ENCODE measurements at regions not wholly inside any gene's neighbourhood (a gene's known extent, or its start where the extent isn't known, plus 50 kb on each side); places are given as distances from the start of the nearest gene placed in this dataset.

DNA sequence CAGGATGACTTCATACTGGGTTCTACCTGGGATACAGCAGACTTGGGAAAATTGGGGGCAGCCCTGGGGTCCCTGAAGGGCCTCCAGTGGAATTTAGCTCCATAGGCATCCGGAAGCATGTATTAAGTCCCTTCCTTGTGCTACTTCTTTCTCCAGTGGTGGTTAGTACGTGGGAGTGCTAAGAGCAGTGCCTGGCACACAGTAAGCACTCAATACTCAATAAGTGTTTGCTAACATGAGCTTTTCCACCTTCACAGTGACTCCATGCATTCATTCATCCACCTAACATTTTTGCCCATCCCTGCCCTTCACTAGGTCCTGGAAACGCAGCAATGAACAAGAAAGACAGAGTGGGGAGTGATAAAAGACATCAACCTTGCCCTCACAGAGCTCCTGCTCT, 120.5 kb downstream of the MN1 start:
- Histone ChIP-seq H3K9me3 (ENCODE audit: control insufficient read depth in 2 of 2, insufficient read depth in 1 of 2, low read length in 1 of 2) (no peaks in the 10 kb centered on the region), H3K4me3 (ENCODE audit: low read length in 2 of 2) (no peak overlapping the region), H3K27me3 (ENCODE audit: control insufficient read depth in 2 of 2, insufficient read depth in 1 of 2, low read length in 1 of 2) (peaks cover 0 to 4% of the 10 kb centered on the region in 2 donors), H3K27ac (ENCODE audit: low read depth in 1 of 2, low read length in 1 of 2) (no peak overlapping the region), H3K4me1 (ENCODE audit: control insufficient read depth in 2 of 2, insufficient read depth in 2 of 2, low read length in 2 of 2) (no peaks in the 10 kb centered on the region), H3K36me3 (ENCODE audit: control insufficient read depth in 2 of 2, insufficient read depth in 2 of 2, low read length in 1 of 2) (no peaks in the 10 kb centered on the region)
- 98% methylated on average over 3 of the region's 3 CpGs for WGBS
- no peak for DNase-seq (ENCODE audit: low read depth in 6 of 9, low spot score in 9 of 9)

DNA sequence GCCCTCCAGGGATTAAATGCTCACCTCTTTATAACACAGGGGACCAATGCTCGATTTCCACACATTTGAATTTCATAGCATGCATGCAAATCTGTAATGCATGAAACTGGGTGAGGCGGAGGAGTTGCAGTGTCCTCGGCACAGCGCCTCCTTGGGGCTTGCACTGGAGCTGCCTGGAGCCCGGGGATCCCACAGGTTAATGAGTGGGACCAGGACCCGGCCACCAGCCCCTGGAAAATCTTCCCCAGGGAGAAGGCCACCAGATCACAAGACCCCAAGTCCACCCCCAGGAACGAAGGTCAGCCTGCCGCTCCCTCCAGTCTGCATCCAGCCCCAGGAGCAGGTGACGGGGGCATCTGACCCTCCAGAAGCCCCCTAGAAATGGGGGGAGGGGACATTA, 119.1 kb downstream of the MN1 start:
- no peak for DNase-seq (ENCODE audit: low read depth in 6 of 9, low spot score in 9 of 9)
- Histone ChIP-seq H3K4me3 (ENCODE audit: low read length in 2 of 2) (no peak overlapping the region), H3K4me1 (ENCODE audit: control insufficient read depth in 2 of 2, insufficient read depth in 2 of 2, low read length in 2 of 2) (no peaks in the 10 kb centered on the region), H3K27ac (ENCODE audit: low read depth in 1 of 2, low read length in 1 of 2) (no peak overlapping the region), H3K9me3 (ENCODE audit: control insufficient read depth in 2 of 2, insufficient read depth in 1 of 2, low read length in 1 of 2) (no peaks in the 10 kb centered on the region), H3K36me3 (ENCODE audit: control insufficient read depth in 2 of 2, insufficient read depth in 2 of 2, low read length in 1 of 2) (no peaks in the 10 kb centered on the region), H3K27me3 (ENCODE audit: control insufficient read depth in 2 of 2, insufficient read depth in 1 of 2, low read length in 1 of 2) (peaks cover 0 to 4% of the 10 kb centered on the region in 2 donors)
- 88% methylated on average over 9 of the region's 9 CpGs for WGBS

DNA sequence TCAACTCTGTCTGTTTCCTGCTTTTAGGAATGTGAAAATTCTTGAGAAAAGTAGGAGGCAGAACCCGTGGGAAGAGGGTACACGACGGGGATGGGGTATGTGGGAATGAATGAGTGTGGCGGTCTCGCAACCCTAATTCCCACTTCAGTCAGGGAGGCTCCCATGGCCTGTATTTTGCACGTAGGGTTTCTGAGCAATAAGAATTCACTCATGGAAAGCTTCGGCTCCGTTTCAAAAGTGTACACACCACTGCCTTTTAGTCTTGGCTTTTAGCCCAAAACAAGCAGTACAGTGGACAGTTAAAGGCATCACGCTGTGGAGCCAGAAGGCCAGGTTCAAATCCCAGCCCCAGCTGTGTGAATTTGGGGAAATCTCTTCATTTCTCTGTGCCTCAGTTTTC, 116.7 kb downstream of the MN1 start:
- Histone ChIP-seq H3K9me3 (ENCODE audit: control insufficient read depth in 2 of 2, insufficient read depth in 1 of 2, low read length in 1 of 2) (no peaks in the 10 kb centered on the region), H3K36me3 (ENCODE audit: control insufficient read depth in 2 of 2, insufficient read depth in 2 of 2, low read length in 1 of 2) (no peaks in the 10 kb centered on the region), H3K4me1 (ENCODE audit: control insufficient read depth in 2 of 2, insufficient read depth in 2 of 2, low read length in 2 of 2) (no peaks in the 10 kb centered on the region), H3K27me3 (ENCODE audit: control insufficient read depth in 2 of 2, insufficient read depth in 1 of 2, low read length in 1 of 2) (no peaks in the 10 kb centered on the region), H3K4me3 (ENCODE audit: low read length in 2 of 2) (no peak overlapping the region), H3K27ac (ENCODE audit: low read depth in 1 of 2, low read length in 1 of 2) (no peak overlapping the region)
- no peak for DNase-seq (ENCODE audit: low read depth in 6 of 9, low spot score in 9 of 9)
- WGBS = 93% methylated on average over 9 of the region's 9 CpGs

DNA sequence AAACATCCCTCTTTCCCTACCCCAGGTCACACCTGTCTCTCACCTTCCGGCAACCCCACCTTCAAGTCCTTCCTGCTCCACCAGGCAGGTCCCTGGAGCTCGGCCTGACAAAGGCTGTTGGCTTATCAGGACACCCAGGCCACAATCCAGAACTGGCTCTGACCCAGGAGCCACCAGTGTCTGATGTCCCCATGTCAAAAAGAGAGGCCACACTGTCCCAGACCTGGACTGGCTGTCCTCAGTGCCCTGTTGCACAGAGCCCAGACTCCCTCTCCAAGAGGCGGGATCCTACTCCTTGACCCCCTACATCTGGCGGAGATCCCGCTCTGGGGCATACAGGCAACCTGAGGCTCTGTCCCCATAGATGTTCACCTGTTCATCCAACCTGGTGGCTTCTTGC, 116.0 kb downstream of the MN1 start:
- no peak overlapping the region for H3K27ac ChIP-seq (ENCODE audit: low read depth in 1 of 2, low read length in 1 of 2)

DNA sequence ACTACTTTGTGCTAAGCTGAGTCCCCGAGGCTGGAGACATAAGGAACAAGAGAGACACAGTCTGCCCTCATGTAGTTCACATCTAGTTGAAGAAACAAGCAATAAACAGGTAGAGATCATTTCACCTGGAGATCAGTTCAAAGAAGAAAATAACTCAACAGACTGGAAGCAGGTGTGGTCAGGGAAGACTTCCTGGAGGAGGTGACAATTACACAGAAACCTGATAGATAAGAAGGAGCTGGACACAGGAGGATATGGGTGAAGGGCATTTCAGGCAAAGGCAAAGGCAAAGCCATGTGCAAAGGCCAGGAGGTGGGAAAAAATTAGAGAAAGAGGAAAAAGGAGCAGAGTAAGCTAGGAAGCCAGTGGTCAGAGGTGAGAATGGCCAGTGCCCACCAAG, 115.6 kb downstream of the MN1 start:
- H3K4me3 ChIP-seq (ENCODE audit: low read length in 2 of 2) = no peak overlapping the region
- H3K36me3 ChIP-seq (ENCODE audit: control insufficient read depth in 2 of 2, insufficient read depth in 2 of 2, low read length in 1 of 2) = no peaks in the 10 kb centered on the region
- H3K4me1 ChIP-seq (ENCODE audit: control insufficient read depth in 2 of 2, insufficient read depth in 2 of 2, low read length in 2 of 2) = no peaks in the 10 kb centered on the region
- no peak for DNase-seq (ENCODE audit: low read depth in 6 of 9, low spot score in 9 of 9)
- no peaks in the 10 kb centered on the region for H3K9me3 ChIP-seq (ENCODE audit: control insufficient read depth in 2 of 2, insufficient read depth in 1 of 2, low read length in 1 of 2)
- no peak overlapping the region for H3K27ac ChIP-seq (ENCODE audit: low read depth in 1 of 2, low read length in 1 of 2)
- 96% methylated on average over 1 of the region's 1 CpG for WGBS
- no peaks in the 10 kb centered on the region for H3K27me3 ChIP-seq (ENCODE audit: control insufficient read depth in 2 of 2, insufficient read depth in 1 of 2, low read length in 1 of 2)

More for the DNA sequence above, 116.0 kb downstream of the MN1 start:
- H3K4me1 ChIP-seq (ENCODE audit: control insufficient read depth in 2 of 2, insufficient read depth in 2 of 2, low read length in 2 of 2) = no peaks in the 10 kb centered on the region
- H3K27me3 ChIP-seq (ENCODE audit: control insufficient read depth in 2 of 2, insufficient read depth in 1 of 2, low read length in 1 of 2) = no peaks in the 10 kb centered on the region
- H3K36me3 ChIP-seq (ENCODE audit: control insufficient read depth in 2 of 2, insufficient read depth in 2 of 2, low read length in 1 of 2) = no peaks in the 10 kb centered on the region
- 96% methylated on average over 5 of the region's 5 CpGs for WGBS
- H3K9me3 ChIP-seq (ENCODE audit: control insufficient read depth in 2 of 2, insufficient read depth in 1 of 2, low read length in 1 of 2) = no peaks in the 10 kb centered on the region
- no peak for DNase-seq (ENCODE audit: low read depth in 6 of 9, low spot score in 9 of 9)
- H3K4me3 ChIP-seq (ENCODE audit: low read length in 2 of 2) = no peak overlapping the region

DNA sequence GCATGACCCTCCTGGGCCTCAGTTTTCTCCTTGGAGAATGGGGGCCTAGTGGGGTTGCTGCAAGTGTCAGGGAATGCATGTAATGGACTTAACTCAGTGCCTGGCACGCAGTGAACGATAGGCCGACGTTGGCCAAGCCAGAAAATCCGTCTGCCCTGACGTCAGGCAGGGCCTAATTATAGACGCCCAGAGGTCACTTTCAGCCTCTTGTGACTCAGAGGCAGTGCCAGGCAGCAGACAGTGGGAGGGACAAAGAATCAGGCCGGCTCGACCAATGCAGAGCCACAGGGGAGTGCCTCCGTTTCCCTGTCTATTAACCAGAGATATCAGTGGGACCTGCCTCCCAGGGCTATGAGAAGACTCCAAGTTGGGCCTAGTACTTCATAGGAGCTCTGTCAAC, 115.0 kb downstream of the MN1 start:
- no peak for DNase-seq (ENCODE audit: low read depth in 6 of 9, low spot score in 9 of 9)
- 93% methylated on average over 10 of the region's 10 CpGs for WGBS
- Histone ChIP-seq H3K9me3 (ENCODE audit: control insufficient read depth in 2 of 2, insufficient read depth in 1 of 2, low read length in 1 of 2) (no peaks in the 10 kb centered on the region), H3K36me3 (ENCODE audit: control insufficient read depth in 2 of 2, insufficient read depth in 2 of 2, low read length in 1 of 2) (no peaks in the 10 kb centered on the region), H3K4me1 (ENCODE audit: control insufficient read depth in 2 of 2, insufficient read depth in 2 of 2, low read length in 2 of 2) (no peaks in the 10 kb centered on the region), H3K27ac (ENCODE audit: low read depth in 1 of 2, low read length in 1 of 2) (no peak overlapping the region), H3K27me3 (ENCODE audit: control insufficient read depth in 2 of 2, insufficient read depth in 1 of 2, low read length in 1 of 2) (no peaks in the 10 kb centered on the region), H3K4me3 (ENCODE audit: low read length in 2 of 2) (no peak overlapping the region)

DNA sequence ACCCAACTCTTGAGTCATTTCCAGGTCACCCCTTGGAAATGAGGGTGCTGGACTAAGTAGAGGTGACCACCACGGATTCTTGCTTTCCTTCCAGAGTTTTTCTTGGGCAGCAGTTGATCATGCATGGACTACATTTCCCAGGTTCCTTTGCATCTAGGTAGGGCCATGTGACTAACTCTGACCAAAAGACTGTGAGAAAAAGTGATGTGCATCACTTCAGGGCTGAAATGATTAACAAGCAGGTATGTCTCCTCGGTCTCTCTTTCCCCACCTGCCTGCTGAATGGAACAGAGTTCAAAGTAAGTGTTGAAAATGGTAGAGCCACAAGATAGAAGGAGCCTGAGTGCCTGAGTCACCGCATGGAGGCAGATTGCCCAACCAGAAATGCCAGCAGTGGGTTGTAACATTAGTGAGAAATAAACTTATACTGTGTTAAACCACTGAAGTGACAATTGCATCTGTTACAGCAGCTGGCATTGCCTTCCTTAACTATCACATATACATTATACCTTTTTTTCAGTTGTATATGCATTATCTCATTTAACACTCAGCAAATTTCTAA, 113.5 kb downstream of the MN1 start:
- no peak overlapping the region for H3K27ac ChIP-seq (ENCODE audit: low read depth in 1 of 2, low read length in 1 of 2)
- 95% methylated on average over 3 of the region's 3 CpGs for WGBS

DNA sequence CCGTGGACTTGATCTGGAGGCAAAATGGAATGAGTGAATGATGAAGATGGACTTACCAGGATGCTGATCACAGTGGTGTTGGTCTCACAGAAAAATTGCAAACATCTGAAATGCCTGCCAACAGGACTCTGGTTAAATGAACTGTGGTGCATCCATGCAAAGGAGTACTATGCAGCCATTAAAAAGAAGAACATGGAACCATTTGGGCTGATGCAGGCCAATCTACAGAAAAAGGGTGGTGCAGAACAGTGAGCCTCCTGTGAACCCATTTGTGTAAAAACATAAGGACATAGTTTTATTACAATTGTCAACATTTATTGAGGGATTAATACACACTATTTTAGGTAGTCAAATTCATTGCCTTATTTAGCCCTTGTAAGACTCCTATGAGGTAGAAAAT, 111.9 kb downstream of the MN1 start:
- no peaks in the 10 kb centered on the region for H3K36me3 ChIP-seq (ENCODE audit: control insufficient read depth in 2 of 2, insufficient read depth in 2 of 2, low read length in 1 of 2)
- no peaks in the 10 kb centered on the region for H3K4me1 ChIP-seq (ENCODE audit: control insufficient read depth in 2 of 2, insufficient read depth in 2 of 2, low read length in 2 of 2)
- H3K27ac ChIP-seq (ENCODE audit: low read depth in 1 of 2, low read length in 1 of 2) = no peak overlapping the region
- no peaks in the 10 kb centered on the region for H3K9me3 ChIP-seq (ENCODE audit: control insufficient read depth in 2 of 2, insufficient read depth in 1 of 2, low read length in 1 of 2)
- WGBS = 95% methylated on average over 1 of the region's 1 CpG
- H3K4me3 ChIP-seq (ENCODE audit: low read length in 2 of 2) = no peak overlapping the region
- DNase-seq (ENCODE audit: low read depth in 6 of 9, low spot score in 9 of 9) = no peak
- no peaks in the 10 kb centered on the region for H3K27me3 ChIP-seq (ENCODE audit: control insufficient read depth in 2 of 2, insufficient read depth in 1 of 2, low read length in 1 of 2)

More for the DNA sequence above, 113.5 kb downstream of the MN1 start:
- Histone ChIP-seq H3K27me3 (ENCODE audit: control insufficient read depth in 2 of 2, insufficient read depth in 1 of 2, low read length in 1 of 2) (no peaks in the 10 kb centered on the region), H3K36me3 (ENCODE audit: control insufficient read depth in 2 of 2, insufficient read depth in 2 of 2, low read length in 1 of 2) (no peaks in the 10 kb centered on the region), H3K9me3 (ENCODE audit: control insufficient read depth in 2 of 2, insufficient read depth in 1 of 2, low read length in 1 of 2) (no peaks in the 10 kb centered on the region), H3K4me3 (ENCODE audit: low read length in 2 of 2) (no peak overlapping the region), H3K4me1 (ENCODE audit: control insufficient read depth in 2 of 2, insufficient read depth in 2 of 2, low read length in 2 of 2) (no peaks in the 10 kb centered on the region)
- no peak for DNase-seq (ENCODE audit: low read depth in 6 of 9, low spot score in 9 of 9)

DNA sequence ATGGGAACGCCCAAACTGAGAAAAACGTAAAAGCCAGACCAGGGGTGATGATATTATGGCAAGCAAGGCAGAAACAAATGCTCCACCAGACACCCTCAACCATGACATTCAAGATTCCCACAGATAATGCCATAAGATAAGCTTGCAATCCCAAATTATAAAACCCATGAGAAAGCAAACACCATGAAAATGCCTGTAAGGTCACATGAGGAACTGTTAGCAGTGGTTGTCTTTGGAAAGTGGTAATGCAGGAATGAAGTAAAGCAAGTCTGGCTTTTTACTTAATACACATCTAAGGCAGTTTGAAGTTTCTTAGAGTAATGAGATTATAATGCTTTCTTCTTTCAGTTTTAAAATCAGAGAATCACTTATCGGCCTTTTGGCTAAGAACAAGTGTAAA, 111.0 kb downstream of the MN1 start:
- Histone ChIP-seq H3K4me3 (ENCODE audit: low read length in 2 of 2) (no peak overlapping the region), H3K36me3 (ENCODE audit: control insufficient read depth in 2 of 2, insufficient read depth in 2 of 2, low read length in 1 of 2) (no peaks in the 10 kb centered on the region), H3K9me3 (ENCODE audit: control insufficient read depth in 2 of 2, insufficient read depth in 1 of 2, low read length in 1 of 2) (no peaks in the 10 kb centered on the region), H3K27ac (ENCODE audit: low read depth in 1 of 2, low read length in 1 of 2) (no peak overlapping the region), H3K4me1 (ENCODE audit: control insufficient read depth in 2 of 2, insufficient read depth in 2 of 2, low read length in 2 of 2) (no peaks in the 10 kb centered on the region), H3K27me3 (ENCODE audit: control insufficient read depth in 2 of 2, insufficient read depth in 1 of 2, low read length in 1 of 2) (no peaks in the 10 kb centered on the region)
- 95% methylated on average over 3 of the region's 3 CpGs for WGBS
- no peak for DNase-seq (ENCODE audit: low read depth in 6 of 9, low spot score in 9 of 9)

DNA sequence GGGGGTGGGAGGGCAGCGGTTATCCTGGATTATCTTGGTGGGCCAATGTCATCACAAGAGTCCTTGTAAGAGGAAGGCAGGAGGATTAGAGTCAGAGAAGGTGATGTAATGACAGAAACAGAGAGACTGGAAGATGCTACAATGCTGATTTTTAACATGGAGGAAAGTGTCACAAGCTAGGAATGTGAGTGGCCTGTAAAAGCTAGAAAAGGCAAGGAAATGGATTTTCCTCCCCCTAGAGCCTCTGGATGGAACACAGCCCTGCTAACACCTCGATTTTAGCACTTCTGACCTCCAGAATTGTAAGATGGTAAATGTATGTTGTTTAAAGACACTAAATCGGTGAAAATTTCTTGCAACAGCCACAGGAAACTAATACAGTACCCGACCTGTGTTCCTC, 109.3 kb downstream of the MN1 start:
- Histone ChIP-seq H3K27ac (ENCODE audit: low read depth in 1 of 2, low read length in 1 of 2) (no peak overlapping the region), H3K9me3 (ENCODE audit: control insufficient read depth in 2 of 2, insufficient read depth in 1 of 2, low read length in 1 of 2) (peaks cover 0 to 5% of the 10 kb centered on the region in 2 donors), H3K4me3 (ENCODE audit: low read length in 2 of 2) (no peak overlapping the region), H3K27me3 (ENCODE audit: control insufficient read depth in 2 of 2, insufficient read depth in 1 of 2, low read length in 1 of 2) (no peaks in the 10 kb centered on the region), H3K36me3 (ENCODE audit: control insufficient read depth in 2 of 2, insufficient read depth in 2 of 2, low read length in 1 of 2) (no peaks in the 10 kb centered on the region), H3K4me1 (ENCODE audit: control insufficient read depth in 2 of 2, insufficient read depth in 2 of 2, low read length in 2 of 2) (no peaks in the 10 kb centered on the region)
- WGBS = 82% methylated on average over 4 of the region's 4 CpGs
- DNase-seq (ENCODE audit: low read depth in 6 of 9, low spot score in 9 of 9) = no peak
